ENCODE measurements at regions not wholly inside any gene's neighbourhood (a gene's known extent, or its start where the extent isn't known, plus 50 kb on each side); places are given as distances from the start of the nearest gene placed in this dataset.

- Histone ChIP-seq H3K27ac (ENCODE audit: low read depth, low read length) (no peak overlapping the region), H3K4me3 (ENCODE audit: low read depth, low read length) (no peak overlapping the region), H3K27me3 (ENCODE audit: control insufficient read depth, insufficient read depth, low read length) (no peaks in the 10 kb centered on the region), H3K9me3 (ENCODE audit: control insufficient read depth, insufficient read depth, low read length) (0 out of 2 replicates have a peak, but pooled peaks cover 3% of the 10 kb centered on the region)
- no peak for DNase-seq (ENCODE audit: low read depth, low spot score)
- TF ChIP-seq CTCF (IDR thresholded peaks at IDR 0.05; ENCODE audit: low read depth, low read length): no peak
- ChIA-PET CTCF (no interaction called here), POLR2A (no interaction called here)
Observed at GRCh38 chr9:12066455-12067035, 626.6 kb upstream of the TYRP1 start.

GRCh38 chr9:12069366-12069765, 623.8 kb upstream of the TYRP1 start:
- H3K27ac ChIP-seq (ENCODE audit: low read depth, low read length): no peak overlapping the region
- ChIA-PET CTCF (no interaction called here), POLR2A (no interaction called here)
- no peaks in the 10 kb centered on the region for H3K27me3 ChIP-seq (ENCODE audit: control insufficient read depth, insufficient read depth, low read length)
- DNase-seq (ENCODE audit: low read depth, low spot score): no peak
- no peak overlapping the region for H3K4me3 ChIP-seq (ENCODE audit: low read depth, low read length)
- no peak for TF ChIP-seq CTCF (IDR thresholded peaks at IDR 0.05; ENCODE audit: low read depth, low read length)
- peaks cover 5% of the 10 kb centered on the region for H3K9me3 ChIP-seq (ENCODE audit: control insufficient read depth, insufficient read depth, low read length)

- TF ChIP-seq CTCF (IDR thresholded peaks at IDR 0.05; ENCODE audit: low read depth, low read length): no peak
- Histone ChIP-seq H3K9me3 (ENCODE audit: control insufficient read depth, insufficient read depth, low read length) (peaks cover 5% of the 10 kb centered on the region), H3K4me3 (ENCODE audit: low read depth, low read length) (no peak overlapping the region), H3K27ac (ENCODE audit: low read depth, low read length) (no peak overlapping the region), H3K27me3 (ENCODE audit: control insufficient read depth, insufficient read depth, low read length) (no peaks in the 10 kb centered on the region)
- no peak for DNase-seq (ENCODE audit: low read depth, low spot score)
- ChIA-PET POLR2A (no interaction called here), CTCF (no interaction called here)
Observed at GRCh38 chr9:12085399-12085798, 607.8 kb upstream of the TYRP1 start.

GRCh38 chr9:12091865-12092527, 601.2 kb upstream of the TYRP1 start:
- Histone ChIP-seq H3K27ac (ENCODE audit: low read depth, low read length) (no peak overlapping the region), H3K4me3 (ENCODE audit: low read depth, low read length) (no peak overlapping the region), H3K9me3 (ENCODE audit: control insufficient read depth, insufficient read depth, low read length) (peaks cover 24% of the 10 kb centered on the region), H3K27me3 (ENCODE audit: control insufficient read depth, insufficient read depth, low read length) (no peaks in the 10 kb centered on the region)
- TF ChIP-seq CTCF (IDR thresholded peaks at IDR 0.05; ENCODE audit: low read depth, low read length): no peak
- ChIA-PET CTCF (no interaction called here), POLR2A (no interaction called here)
- no peak for DNase-seq (ENCODE audit: low read depth, low spot score)

- Histone ChIP-seq H3K9me3 (ENCODE audit: control insufficient read depth, insufficient read depth, low read length) (peaks cover 20% of the 10 kb centered on the region), H3K4me3 (ENCODE audit: low read depth, low read length) (no peak overlapping the region), H3K27me3 (ENCODE audit: control insufficient read depth, insufficient read depth, low read length) (no peaks in the 10 kb centered on the region), H3K27ac (ENCODE audit: low read depth, low read length) (no peak overlapping the region)
- ChIA-PET POLR2A (no interaction called here), CTCF (no interaction called here)
- no peak for DNase-seq (ENCODE audit: low read depth, low spot score)
- TF ChIP-seq CTCF (IDR thresholded peaks at IDR 0.05; ENCODE audit: low read depth, low read length): no peak
Observed at GRCh38 chr9:12094046-12094445, 599.1 kb upstream of the TYRP1 start.
